ENCODE measurements at regions not wholly inside any gene's neighbourhood (a gene's known extent, or its start where the extent isn't known, plus 50 kb on each side); places are given as distances from the start of the nearest gene placed in this dataset.

- TF ChIP-seq, protein P1, sequence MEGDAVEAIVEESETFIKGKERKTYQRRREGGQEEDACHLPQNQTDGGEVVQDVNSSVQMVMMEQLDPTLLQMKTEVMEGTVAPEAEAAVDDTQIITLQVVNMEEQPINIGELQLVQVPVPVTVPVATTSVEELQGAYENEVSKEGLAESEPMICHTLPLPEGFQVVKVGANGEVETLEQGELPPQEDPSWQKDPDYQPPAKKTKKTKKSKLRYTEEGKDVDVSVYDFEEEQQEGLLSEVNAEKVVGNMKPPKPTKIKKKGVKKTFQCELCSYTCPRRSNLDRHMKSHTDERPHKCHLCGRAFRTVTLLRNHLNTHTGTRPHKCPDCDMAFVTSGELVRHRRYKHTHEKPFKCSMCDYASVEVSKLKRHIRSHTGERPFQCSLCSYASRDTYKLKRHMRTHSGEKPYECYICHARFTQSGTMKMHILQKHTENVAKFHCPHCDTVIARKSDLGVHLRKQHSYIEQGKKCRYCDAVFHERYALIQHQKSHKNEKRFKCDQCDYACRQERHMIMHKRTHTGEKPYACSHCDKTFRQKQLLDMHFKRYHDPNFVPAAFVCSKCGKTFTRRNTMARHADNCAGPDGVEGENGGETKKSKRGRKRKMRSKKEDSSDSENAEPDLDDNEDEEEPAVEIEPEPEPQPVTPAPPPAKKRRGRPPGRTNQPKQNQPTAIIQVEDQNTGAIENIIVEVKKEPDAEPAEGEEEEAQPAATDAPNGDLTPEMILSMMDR (IDR thresholded peaks at IDR 0.05; ENCODE audit: poor library complexity, severe bottlenecking): no peak
- TF ChIP-seq EP300 (conservative IDR thresholded peaks at IDR 0.05; ENCODE audit: poor library complexity, severe bottlenecking): no peak
Observed at GRCh38 chr3:59150039-59150438, 100.2 kb upstream of the CFAP20DC start.

Measured in neural cell (in vitro differentiated cells).